CD14-positive monocyte (primary cell): ENCODE measurements at regions not wholly inside any gene's neighbourhood (a gene's known extent, or its start where the extent isn't known, plus 50 kb on each side); places are given as distances from the start of the nearest gene placed in this dataset.

Source experiments
- DNase-seq, 3 donors: peaks; one replicate each; pipeline ENCODE4 v3.0.0-alpha.2; 2011 to 2022
- H2AFZ ChIP-seq: 2 replicates; pipeline ENCODE4 v1.6.0; 2012; ENCODE audit warnings: mild to moderate bottlenecking, low read depth, low read length, inconsistent platforms; ENCODE audit not compliant: insufficient read depth, poor library complexity, severe bottlenecking
- H3K27ac ChIP-seq, 2 donors: 1 replicate in 1 of 2; 2 replicates in 1 of 2; pipeline ENCODE4 v1.5.1; 2012 to 2013; ENCODE audit warnings: low read length in 2 of 2, control low read depth in 1 of 2, inconsistent platforms in 1 of 2, low read depth in 1 of 2, mild to moderate bottlenecking in 1 of 2
- H3K27me3 ChIP-seq, 2 donors: one replicate each; pipeline versions ENCODE4 v1.6.0 to v1.6.1; 2011 to 2013; ENCODE audit warnings: low read length in 2 of 2; ENCODE audit not compliant: control insufficient read depth in 2 of 2, insufficient read depth in 2 of 2
- H3K36me3 ChIP-seq, 2 donors: replicated peaks in 1 of 2; 1 replicate in 1 of 2; 2 replicates in 1 of 2; pipeline versions ENCODE4 v1.5.1 to v1.6.1; 2012 to 2013; ENCODE audit warnings: low read length in 2 of 2, control low read depth in 1 of 2, inconsistent platforms in 1 of 2, mild to moderate bottlenecking in 1 of 2; ENCODE audit not compliant: insufficient read depth in 2 of 2, control insufficient read depth in 1 of 2
- H3K4me1 ChIP-seq, 2 donors: 1 replicate in 1 of 2; 2 replicates in 1 of 2; pipeline versions ENCODE4 v1.5.1 to v1.6.1; 2012 to 2013; ENCODE audit warnings: low read length in 2 of 2, control low read depth in 1 of 2, inconsistent platforms in 1 of 2, mild to moderate bottlenecking in 1 of 2, moderate library complexity in 1 of 2; ENCODE audit not compliant: insufficient read depth in 2 of 2, control insufficient read depth in 1 of 2
- H3K4me2 ChIP-seq: replicated peaks from 2 replicates; pipeline ENCODE3; 2012; ENCODE audit warnings: low read length, moderate library complexity, mild to moderate bottlenecking; ENCODE audit not compliant: poor library complexity, severe bottlenecking; ENCODE audit errors: extremely low read depth
- H3K4me3 ChIP-seq, 3 experiments: fragments of 200-600 bp in 1 of 3; sonication (generic) in 1 of 3; replicated peaks in 1 of 3; 1 replicate in 2 of 3; 2 replicates in 1 of 3; pipeline ENCODE4 v1.5.1; 2011 to 2013; ENCODE audit warnings: low read length in 3 of 3, mild to moderate bottlenecking in 3 of 3, control low read depth in 2 of 3, low read depth in 2 of 3, inconsistent platforms in 1 of 3, moderate library complexity in 1 of 3
- H3K79me2 ChIP-seq: 2 replicates; pipeline ENCODE4 v1.6.0; 2012; ENCODE audit warnings: mild to moderate bottlenecking, control low read depth, inconsistent platforms, low read length, moderate library complexity; ENCODE audit not compliant: insufficient read depth
- H3K9ac ChIP-seq: 2 replicates; pipeline ENCODE4 v1.6.0; 2017; ENCODE audit warnings: low read length, mild to moderate bottlenecking; ENCODE audit not compliant: insufficient read depth, poor library complexity, severe bottlenecking
- H3K9me3 ChIP-seq, 2 donors: replicated peaks in 1 of 2; 1 replicate in 1 of 2; 2 replicates in 1 of 2; pipeline versions ENCODE4 v1.5.1 to v1.6.1; 2012 to 2013; ENCODE audit warnings: low read length in 2 of 2, control low read depth in 1 of 2; ENCODE audit not compliant: control insufficient read depth in 1 of 2, insufficient read depth in 1 of 2
- H4K20me1 ChIP-seq: 2 replicates; pipeline ENCODE4 v1.6.0; 2012; ENCODE audit warnings: mild to moderate bottlenecking, low read length, control low read depth, moderate library complexity; ENCODE audit not compliant: insufficient read depth
- H3K27ac Mint-ChIP-seq, 7 donors: one replicate each; pipeline ENCODE4 v1.8.0; 2020; ENCODE audit warnings: mild to moderate bottlenecking in 7 of 7, mixed read lengths in 7 of 7, moderate library complexity in 6 of 7, inconsistent platforms in 2 of 7
- H3K27me3 Mint-ChIP-seq, 3 donors: one replicate each; pipeline ENCODE4 v1.8.0; 2021 to 2022; ENCODE audit warnings: low read depth in 3 of 3, mild to moderate bottlenecking in 3 of 3, mixed read lengths in 3 of 3, moderate library complexity in 3 of 3, inconsistent platforms in 1 of 3
- H3K36me3 Mint-ChIP-seq, 2 donors: one replicate each; pipeline ENCODE4 v1.8.0; 2020; ENCODE audit warnings: mixed read lengths in 2 of 2, inconsistent platforms in 1 of 2, mild to moderate bottlenecking in 1 of 2
- H3K4me1 Mint-ChIP-seq: one replicate; pipeline ENCODE4 v1.8.0; 2020; ENCODE audit warnings: mild to moderate bottlenecking, mixed read lengths
- H3K4me3 Mint-ChIP-seq, 2 donors: one replicate each; pipeline ENCODE4 v1.8.0; 2020; ENCODE audit warnings: mild to moderate bottlenecking in 2 of 2, mixed read lengths in 2 of 2, moderate library complexity in 1 of 2
- H3K9me3 Mint-ChIP-seq, 7 donors: one replicate each; pipeline ENCODE4 v1.8.0; 2020 to 2022; ENCODE audit warnings: mixed read lengths in 7 of 7, mild to moderate bottlenecking in 6 of 7, moderate library complexity in 6 of 7, inconsistent platforms in 2 of 7
- CTCF ChIP-seq: fragments of 200-600 bp; IDR thresholded peaks from one replicate; pipeline ENCODE4 v1.8.0; 2022; ENCODE audit warnings: antibody characterized with exemption, mild to moderate bottlenecking
- WGBS: methylation state at CpG from one replicate; pipeline ENCODE4 v1.1.5; 2013; ENCODE audit warnings: missing lambda C conversion rate; ENCODE audit not compliant: insufficient coverage; 5-methylcytosine and 5-hydroxymethylcytosine counted together
- intact Hi-C, 2 donors: fragments of 100-400 bp; cut with micrococcal nuclease; formaldehyde crosslinking; loops; one replicate each; pipeline versions ENCODE4 v1.15.0 to v1.15.1; 2023

GRCh38 chr6:112865131-112865530 is 518.0 kb downstream of the RFPL4B start:
- Histone ChIP-seq H3K9ac (no peak overlapping the region), H3K27ac (no peak overlapping the region), H3K36me3 (no peaks in the 10 kb centered on the region), H3K9me3 (no peaks in the 10 kb centered on the region), H2AFZ (no peak overlapping the region), H4K20me1 (no peaks in the 10 kb centered on the region), H3K27me3 (no peaks in the 10 kb centered on the region), H3K4me1 (no peaks in the 10 kb centered on the region), H3K4me3 (no peak overlapping the region), H3K79me2 (no peaks in the 10 kb centered on the region), H3K4me2 (no peak overlapping the region)
- Mint-ChIP-seq H3K27me3 (peaks cover 0 to 3% (median 0%) of the 10 kb centered on the region in 3 donors), H3K4me3 (no peak overlapping the region), H3K36me3 (no peaks in the 10 kb centered on the region), H3K4me1 (no peaks in the 10 kb centered on the region), H3K9me3 (peaks cover 0 to 11% (median 8%) of the 10 kb centered on the region in 7 donors), H3K27ac (no peak overlapping the region)
- intact Hi-C loops = no loop called here
- WGBS = 100% methylated on average over 1 of the region's 2 CpGs
- DNase-seq = no peak
- no peak for TF ChIP-seq CTCF

- intact Hi-C loops = no loop called here
- Histone ChIP-seq H4K20me1 (no peaks in the 10 kb centered on the region), H3K4me2 (no peak overlapping the region), H3K27me3 (no peaks in the 10 kb centered on the region), H2AFZ (no peak overlapping the region), H3K9ac (no peak overlapping the region), H3K4me1 (no peaks in the 10 kb centered on the region), H3K79me2 (no peaks in the 10 kb centered on the region), H3K4me3 (no peak overlapping the region), H3K36me3 (no peaks in the 10 kb centered on the region), H3K9me3 (no peaks in the 10 kb centered on the region), H3K27ac (no peak overlapping the region)
- H3K36me3 Mint-ChIP-seq = no peaks in the 10 kb centered on the region
- TF ChIP-seq CTCF = no peak
- peaks cover 0 to 9% (median 5%) of the 10 kb centered on the region in 7 donors for H3K9me3 Mint-ChIP-seq
- DNase-seq = no peak
- no peaks in the 10 kb centered on the region for H3K27me3 Mint-ChIP-seq
- no peak overlapping the region for H3K27ac Mint-ChIP-seq
- no peak overlapping the region for H3K4me3 Mint-ChIP-seq
- WGBS = no CpG with 5 or more reads among the region's 1 CpG
- no peaks in the 10 kb centered on the region for H3K4me1 Mint-ChIP-seq
Observed at GRCh38 chr6:112874881-112875280, 527.8 kb downstream of the RFPL4B start.
